WTC11 (cell line): ENCODE measurements at regions not wholly inside any gene's neighbourhood (a gene's known extent, or its start where the extent isn't known, plus 50 kb on each side); places are given as distances from the start of the nearest gene placed in this dataset.

Experiments
- ATAC-seq: fragments of 200-7000 bp; cut with Tn5 transposase; 2 replicates; pipeline ENCODE4 v1.10.0; 2021; ENCODE audit warnings: mild to moderate bottlenecking, moderate library complexity
- CTCF ChIA-PET: fragments of 300-600 bp; sonication (Branson Sonifier 250); formaldehyde crosslinking; loops from one replicate; lab custom pipeline; 2021; ENCODE audit warnings: antibody characterized with exemption; lab: Charles Lee
- POLR2A ChIA-PET: fragments of 350-600 bp; sonication (Branson Sonifier 250); formaldehyde crosslinking; loops from one replicate; lab custom pipeline; 2021; ENCODE audit warnings: antibody characterized with exemption; lab: Charles Lee
- DNase-seq: peaks from one replicate; pipeline ENCODE4 v3.0.0; 2021; ENCODE audit warnings: low spot score
- H3K27ac Mint-ChIP-seq: 2 replicates; pipeline ENCODE4 v1.8.0; 2021; ENCODE audit warnings: mixed read lengths
- H3K27me3 Mint-ChIP-seq: 2 replicates; pipeline ENCODE4 v1.8.0; 2021; ENCODE audit warnings: low read depth, mild to moderate bottlenecking, moderate library complexity, mixed read lengths
- H3K36me3 Mint-ChIP-seq: 2 replicates; pipeline ENCODE4 v1.8.0; 2021; ENCODE audit warnings: mixed read lengths
- H3K4me1 Mint-ChIP-seq: 2 replicates; pipeline ENCODE4 v1.8.0; 2022; ENCODE audit warnings: mixed read lengths
- H3K4me3 Mint-ChIP-seq: 2 replicates; pipeline ENCODE4 v1.8.0; 2021; ENCODE audit warnings: mild to moderate bottlenecking, moderate library complexity, mixed read lengths
- H3K9me3 Mint-ChIP-seq: 2 replicates; pipeline ENCODE4 v1.8.0; 2021; ENCODE audit warnings: mixed read lengths
- AR ChIP-seq: fragments of 250-450 bp; sonication (Bioruptor Pico); IDR thresholded peaks from 2 replicates; pipeline ENCODE4 v1.9.0; 2021; ENCODE audit warnings: mild to moderate bottlenecking
- ATF1 ChIP-seq: sonication (generic); formaldehyde crosslinking; IDR thresholded peaks from 2 replicates; pipeline ENCODE4 v1.8.1; 2023; ENCODE audit warnings: mild to moderate bottlenecking, moderate library complexity, missing genetic modification reagents
- ATF2 ChIP-seq: sonication (generic); formaldehyde crosslinking; IDR thresholded peaks from 2 replicates; pipeline ENCODE4 v1.8.1; 2022; ENCODE audit warnings: low read depth, missing genetic modification reagents, borderline replicate concordance
- ESRRA ChIP-seq: sonication (generic); formaldehyde crosslinking; IDR thresholded peaks from 2 replicates; pipeline ENCODE4 v1.8.1; 2022; ENCODE audit warnings: mild to moderate bottlenecking, missing genetic modification reagents, borderline replicate concordance
- ETV6 ChIP-seq: sonication (generic); formaldehyde crosslinking; IDR thresholded peaks from 2 replicates; pipeline ENCODE4 v1.8.1; 2022; ENCODE audit warnings: mild to moderate bottlenecking, missing genetic modification reagents
- FOXJ3 ChIP-seq: sonication (generic); formaldehyde crosslinking; IDR thresholded peaks from 2 replicates; pipeline ENCODE4 v1.9.0; 2021; ENCODE audit warnings: missing genetic modification reagents, mild to moderate bottlenecking, borderline replicate concordance
- GRHL2 ChIP-seq: fragments of 250-450 bp; sonication (Bioruptor Pico); IDR thresholded peaks from 2 replicates; pipeline ENCODE4 v1.8.0; 2022; ENCODE audit warnings: mild to moderate bottlenecking, moderate library complexity; ENCODE audit not compliant: insufficient replicate concordance, severe bottlenecking
- IRF1 ChIP-seq: sonication (generic); formaldehyde crosslinking; IDR thresholded peaks from 2 replicates; pipeline ENCODE4 v1.8.0; 2023; ENCODE audit warnings: missing genetic modification reagents
- JAZF1 ChIP-seq: fragments of 250-450 bp; sonication (Bioruptor Pico); IDR thresholded peaks from 2 replicates; pipeline ENCODE4 v1.9.0; 2021; ENCODE audit warnings: moderate library complexity, mild to moderate bottlenecking, inconsistent platforms
- KAT7 ChIP-seq: sonication (generic); formaldehyde crosslinking; IDR thresholded peaks from 2 replicates; pipeline ENCODE4 v1.8.1; 2023; ENCODE audit warnings: missing genetic modification reagents, mild to moderate bottlenecking, borderline replicate concordance
- NFE2L1 ChIP-seq: sonication (generic); formaldehyde crosslinking; IDR thresholded peaks from 2 replicates; pipeline ENCODE4 v1.8.1; 2023; ENCODE audit warnings: missing genetic modification reagents
- NR1H2 ChIP-seq: sonication (generic); formaldehyde crosslinking; IDR thresholded peaks from 2 replicates; pipeline ENCODE4 v1.9.0; 2021; ENCODE audit warnings: mild to moderate bottlenecking, moderate library complexity, missing genetic modification reagents
- PRRX2 ChIP-seq: fragments of 250-450 bp; sonication (Bioruptor Pico); IDR thresholded peaks from 2 replicates; pipeline ENCODE4 v1.8.0; 2021; ENCODE audit warnings: mild to moderate bottlenecking
- RELA ChIP-seq: sonication (generic); formaldehyde crosslinking; IDR thresholded peaks from 2 replicates; pipeline ENCODE4 v1.8.1; 2022; ENCODE audit warnings: missing genetic modification reagents, mild to moderate bottlenecking, borderline replicate concordance
- TP53 ChIP-seq: sonication (generic); formaldehyde crosslinking; IDR thresholded peaks from 2 replicates; pipeline ENCODE4 v1.8.1; 2023; ENCODE audit warnings: mild to moderate bottlenecking, missing genetic modification reagents
- ZNF121 ChIP-seq: sonication (generic); formaldehyde crosslinking; IDR thresholded peaks from 2 replicates; pipeline ENCODE4 v1.8.0; 2023; ENCODE audit warnings: missing genetic modification reagents
- ZNF512 ChIP-seq: sonication (generic); formaldehyde crosslinking; IDR thresholded peaks from 2 replicates; pipeline ENCODE4 v1.8.1; 2022; ENCODE audit warnings: missing genetic modification reagents, borderline replicate concordance
- TF ChIP-seq, protein P1 (sequence below): fragments of 250-450 bp; sonication (Bioruptor Pico); IDR thresholded peaks from 2 replicates; pipeline ENCODE4 v1.8.0; 2021; ENCODE audit warnings: mild to moderate bottlenecking
- TF ChIP-seq, protein P2 (sequence below): sonication (generic); formaldehyde crosslinking; IDR thresholded peaks from 2 replicates; pipeline ENCODE4 v1.8.1; 2023; ENCODE audit warnings: mild to moderate bottlenecking, moderate library complexity, missing genetic modification reagents

DNA sequence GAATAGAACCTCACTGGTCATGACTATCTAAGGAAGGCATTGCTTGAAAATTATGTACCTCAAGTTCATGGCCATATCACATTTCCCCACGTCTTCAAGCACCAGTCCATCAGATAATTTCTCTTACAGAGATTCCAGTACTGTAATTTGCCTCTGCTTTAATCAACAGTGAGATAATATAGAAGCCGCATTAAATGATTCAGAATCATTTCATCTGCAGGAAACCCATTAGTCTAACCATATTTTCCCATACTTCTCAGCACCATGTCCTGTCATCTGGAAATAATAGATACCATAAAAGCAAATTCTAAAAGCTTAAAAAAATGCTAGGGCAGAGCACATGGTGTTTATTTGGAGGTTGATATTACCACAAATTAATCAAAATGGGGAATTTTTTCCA is 310.3 kb upstream of the SLIT2 start (continued):
- TF ChIP-seq AR (no peak), GRHL2 (no peak), IRF1 (CRISPR knock-in tag) (no peak), ETV6 (CRISPR knock-in tag) (no peak), NFE2L1 (CRISPR knock-in tag) (no peak), KAT7 (CRISPR knock-in tag) (no peak), ZNF512 (CRISPR knock-in tag) (no peak), RELA (no peak), JAZF1 (no peak), NR1H2 (no peak), ATF2 (CRISPR knock-in tag) (no peak), FOXJ3 (no peak), ATF1 (CRISPR knock-in tag) (no peak)
- TF ChIP-seq, protein P1, sequence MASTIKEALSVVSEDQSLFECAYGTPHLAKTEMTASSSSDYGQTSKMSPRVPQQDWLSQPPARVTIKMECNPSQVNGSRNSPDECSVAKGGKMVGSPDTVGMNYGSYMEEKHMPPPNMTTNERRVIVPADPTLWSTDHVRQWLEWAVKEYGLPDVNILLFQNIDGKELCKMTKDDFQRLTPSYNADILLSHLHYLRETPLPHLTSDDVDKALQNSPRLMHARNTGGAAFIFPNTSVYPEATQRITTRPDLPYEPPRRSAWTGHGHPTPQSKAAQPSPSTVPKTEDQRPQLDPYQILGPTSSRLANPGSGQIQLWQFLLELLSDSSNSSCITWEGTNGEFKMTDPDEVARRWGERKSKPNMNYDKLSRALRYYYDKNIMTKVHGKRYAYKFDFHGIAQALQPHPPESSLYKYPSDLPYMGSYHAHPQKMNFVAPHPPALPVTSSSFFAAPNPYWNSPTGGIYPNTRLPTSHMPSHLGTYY (CRISPR knock-in tag), result no peak

GRCh38 chr4:19940861-19941260 is 310.8 kb upstream of the SLIT2 start:
- H3K9me3 Mint-ChIP-seq, result peaks cover 5% of the 10 kb centered on the region; the same call in 1 of the 2 replicates
- H3K36me3 Mint-ChIP-seq, result no peaks in the 10 kb centered on the region
- ATAC-seq (no peak), DNase-seq (no peak)
- TF ChIP-seq ZNF121 (no peak), ESRRA (CRISPR knock-in tag) (no peak), RELA (no peak), TP53 (CRISPR knock-in tag) (no peak), PRRX2 (CRISPR knock-in tag) (no peak), GRHL2 (no peak)
- TF ChIP-seq, protein P2, sequence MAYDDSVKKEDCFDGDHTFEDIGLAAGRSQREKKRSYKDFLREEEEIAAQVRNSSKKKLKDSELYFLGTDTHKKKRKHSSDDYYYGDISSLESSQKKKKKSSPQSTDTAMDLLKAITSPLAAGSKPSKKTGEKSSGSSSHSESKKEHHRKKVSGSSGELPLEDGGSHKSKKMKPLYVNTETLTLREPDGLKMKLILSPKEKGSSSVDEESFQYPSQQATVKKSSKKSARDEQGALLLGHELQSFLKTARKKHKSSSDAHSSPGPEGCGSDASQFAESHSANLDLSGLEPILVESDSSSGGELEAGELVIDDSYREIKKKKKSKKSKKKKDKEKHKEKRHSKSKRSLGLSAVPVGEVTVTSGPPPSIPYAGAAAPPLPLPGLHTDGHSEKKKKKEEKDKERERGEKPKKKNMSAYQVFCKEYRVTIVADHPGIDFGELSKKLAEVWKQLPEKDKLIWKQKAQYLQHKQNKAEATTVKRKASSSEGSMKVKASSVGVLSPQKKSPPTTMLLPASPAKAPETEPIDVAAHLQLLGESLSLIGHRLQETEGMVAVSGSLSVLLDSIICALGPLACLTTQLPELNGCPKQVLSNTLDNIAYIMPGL (CRISPR knock-in tag), result no peak
- H3K27me3 Mint-ChIP-seq, result no peaks in the 10 kb centered on the region
- H3K4me3 Mint-ChIP-seq, result no peak overlapping the region
- H3K4me1 Mint-ChIP-seq, result peaks cover 17% of the 10 kb centered on the region
- CTCF ChIA-PET, result no interaction called here
- no peak overlapping the region for H3K27ac Mint-ChIP-seq
- POLR2A ChIA-PET, result no interaction called here
